PC-9 (cell line): ENCODE measurements at regions not wholly inside any gene's neighbourhood (a gene's known extent, or its start where the extent isn't known, plus 50 kb on each side); places are given as distances from the start of the nearest gene placed in this dataset.

Experiments used
- EZH2 ChIP-seq: fragments of 200-600 bp; sonication (generic); IDR thresholded peaks from 2 replicates; pipeline ENCODE4 v1.8.0; 2017; ENCODE audit warnings: antibody characterized with exemption, low read depth
- TF ChIP-seq, protein P1 (sequence below): fragments of 200-600 bp; sonication (generic); conservative IDR thresholded peaks from 2 replicates; pipeline ENCODE4 v1.6.1; 2017; ENCODE audit warnings: mixed run types, antibody characterized with exemption, mild to moderate bottlenecking, moderate library complexity

- TF ChIP-seq, protein P1, sequence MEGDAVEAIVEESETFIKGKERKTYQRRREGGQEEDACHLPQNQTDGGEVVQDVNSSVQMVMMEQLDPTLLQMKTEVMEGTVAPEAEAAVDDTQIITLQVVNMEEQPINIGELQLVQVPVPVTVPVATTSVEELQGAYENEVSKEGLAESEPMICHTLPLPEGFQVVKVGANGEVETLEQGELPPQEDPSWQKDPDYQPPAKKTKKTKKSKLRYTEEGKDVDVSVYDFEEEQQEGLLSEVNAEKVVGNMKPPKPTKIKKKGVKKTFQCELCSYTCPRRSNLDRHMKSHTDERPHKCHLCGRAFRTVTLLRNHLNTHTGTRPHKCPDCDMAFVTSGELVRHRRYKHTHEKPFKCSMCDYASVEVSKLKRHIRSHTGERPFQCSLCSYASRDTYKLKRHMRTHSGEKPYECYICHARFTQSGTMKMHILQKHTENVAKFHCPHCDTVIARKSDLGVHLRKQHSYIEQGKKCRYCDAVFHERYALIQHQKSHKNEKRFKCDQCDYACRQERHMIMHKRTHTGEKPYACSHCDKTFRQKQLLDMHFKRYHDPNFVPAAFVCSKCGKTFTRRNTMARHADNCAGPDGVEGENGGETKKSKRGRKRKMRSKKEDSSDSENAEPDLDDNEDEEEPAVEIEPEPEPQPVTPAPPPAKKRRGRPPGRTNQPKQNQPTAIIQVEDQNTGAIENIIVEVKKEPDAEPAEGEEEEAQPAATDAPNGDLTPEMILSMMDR: no peak
- TF ChIP-seq EZH2: no peak
Measured at GRCh38 chr3:82165266-82165665, 403.8 kb upstream of the GBE1 start.
